Activated effector memory CD4-positive, alpha-beta T cell treated with anti-CD3 and anti-CD28 coated beads, Interleukin-2, amount 50 U/mL, for 16 hours (primary cell): ENCODE measurements at regions not wholly inside any gene's neighbourhood (a gene's known extent, or its start where the extent isn't known, plus 50 kb on each side); places are given as distances from the start of the nearest gene placed in this dataset.
"Not testable (repeated sequence)": the region's sequence is repeated elsewhere in the genome, so short reads cannot be mapped to it uniquely, and the experiment has no call there.

Experiments used
- DNase-seq: peaks from one replicate; pipeline ENCODE4 v3.0.0-alpha.2; 2020

GRCh38 chr9:22845243-22845642 is 398.6 kb downstream of the DMRTA1 start:
- not testable (repeated sequence) for DNase-seq

GRCh38 chr9:22855980-22856379 is 409.4 kb downstream of the DMRTA1 start:
- no peak for DNase-seq

- no peak for DNase-seq
Measured at GRCh38 chr9:22857316-22857715, 410.7 kb downstream of the DMRTA1 start.

GRCh38 chr9:22863106-22863505 is 416.5 kb downstream of the DMRTA1 start:
- no peak for DNase-seq

GRCh38 chr9:22863736-22864135 is 417.1 kb downstream of the DMRTA1 start:
- no peak for DNase-seq

- no peak for DNase-seq
Measured at GRCh38 chr9:22893196-22893843, 446.7 kb downstream of the DMRTA1 start.

- no peak for DNase-seq
Measured at GRCh38 chr9:22898591-22898990, 452.0 kb downstream of the DMRTA1 start.

- no peak for DNase-seq
Measured at GRCh38 chr9:22911632-22912031, 465.0 kb downstream of the DMRTA1 start.

- no peak for DNase-seq
Measured at GRCh38 chr9:22913026-22913425, 466.4 kb downstream of the DMRTA1 start.

- DNase-seq = no peak
Measured at GRCh38 chr9:22913518-22913917, 466.9 kb downstream of the DMRTA1 start.

- DNase-seq = no peak
Measured at GRCh38 chr9:22916148-22916547, 469.5 kb downstream of the DMRTA1 start.

GRCh38 chr9:22919423-22919822 is 472.8 kb downstream of the DMRTA1 start:
- DNase-seq = no peak

- no peak for DNase-seq
Measured at GRCh38 chr9:22921742-22922141, 475.1 kb downstream of the DMRTA1 start.

GRCh38 chr9:22922222-22922621 is 475.6 kb downstream of the DMRTA1 start:
- DNase-seq = no peak

- DNase-seq = no peak
Measured at GRCh38 chr9:22954550-22954949, 507.9 kb downstream of the DMRTA1 start.

- DNase-seq = no peak
Measured at GRCh38 chr9:22954964-22955363, 508.3 kb downstream of the DMRTA1 start.

- DNase-seq = no peak
Measured at GRCh38 chr9:22969350-22969979, 522.8 kb downstream of the DMRTA1 start.

GRCh38 chr9:22970434-22970975 is 523.9 kb downstream of the DMRTA1 start:
- no peak for DNase-seq

GRCh38 chr9:22975951-22976350 is 529.3 kb downstream of the DMRTA1 start:
- DNase-seq = no peak

- no peak for DNase-seq
Measured at GRCh38 chr9:22976454-22976853, 529.8 kb downstream of the DMRTA1 start.

- not testable (repeated sequence) for DNase-seq
Measured at GRCh38 chr9:22980429-22980828, 533.8 kb downstream of the DMRTA1 start.

GRCh38 chr9:22986556-22986955 is 539.9 kb downstream of the DMRTA1 start:
- no peak for DNase-seq

GRCh38 chr9:22990349-22990748 is 543.7 kb downstream of the DMRTA1 start:
- no peak for DNase-seq

- DNase-seq = no peak
Measured at GRCh38 chr9:22992780-22993179, 546.2 kb downstream of the DMRTA1 start.

- no peak for DNase-seq
Measured at GRCh38 chr9:22997923-22998322, 551.3 kb downstream of the DMRTA1 start.
